ENCODE measurements at regions not wholly inside any gene's neighbourhood (a gene's known extent, or its start where the extent isn't known, plus 50 kb on each side); places are given as distances from the start of the nearest gene placed in this dataset.

GRCh38 chr2:60301726-60302125, 251.7 kb downstream of the BCL11A start:
- no peak for DNase-seq (ENCODE audit: extremely low spot score)
- POLR2A ChIA-PET, result no interaction called here
- TF ChIP-seq ELF4 (IDR thresholded peaks at IDR 0.05), result no peak
- TF ChIP-seq BHLHE40 (IDR thresholded peaks at IDR 0.05; ENCODE audit: borderline replicate concordance), result no peak
- no peak for TF ChIP-seq PKNOX1 (IDR thresholded peaks at IDR 0.05)
- TF ChIP-seq HDGF (IDR thresholded peaks at IDR 0.05; ENCODE audit: borderline replicate concordance), result no peak
- no peak for TF ChIP-seq LEF1 (IDR thresholded peaks at IDR 0.05; ENCODE audit: borderline replicate concordance)
- no peak for TF ChIP-seq SUZ12 (IDR thresholded peaks at IDR 0.05)
- TF ChIP-seq NFRKB (IDR thresholded peaks at IDR 0.05), result no peak
- TF ChIP-seq TARDBP (IDR thresholded peaks at IDR 0.05), result no peak
- no peak for TF ChIP-seq ZNF384 (IDR thresholded peaks at IDR 0.05)
- TF ChIP-seq FOXA1 (IDR thresholded peaks at IDR 0.05), result no peak
- no peak for TF ChIP-seq FOXM1 (IDR thresholded peaks at IDR 0.05; ENCODE audit: borderline replicate concordance)
- TF ChIP-seq SP1 (IDR thresholded peaks at IDR 0.05), result no peak
- TF ChIP-seq FOXK2 (IDR thresholded peaks at IDR 0.05), result no peak
- TF ChIP-seq ARNT (IDR thresholded peaks at IDR 0.05), result no peak
- CTCF ChIA-PET, result interaction anchor here (0.6 kb wide), 1 partner anchor 47 kb away, joined by 3 read pairs; no protein-coding TSS in a partner anchor

GRCh38 chr2:60299179-60299578, 254.3 kb downstream of the BCL11A start:
- CTCF ChIA-PET, result interaction anchor here (0.6 kb wide), 1 partner anchor 32 kb away, joined by 3 read pairs; no protein-coding TSS in a partner anchor

GRCh38 chr2:60298006-60298696, 255.3 kb downstream of the BCL11A start:
- CTCF ChIA-PET, result no interaction called here
- POLR2A ChIA-PET, result no interaction called here
- DNase-seq (ENCODE audit: extremely low spot score), result no peak
- TF ChIP-seq ELF4 (IDR thresholded peaks at IDR 0.05) (no peak), SUZ12 (IDR thresholded peaks at IDR 0.05) (no peak), HDGF (IDR thresholded peaks at IDR 0.05; ENCODE audit: borderline replicate concordance) (no peak)

More at GRCh38 chr2:60299179-60299578, 254.3 kb downstream of the BCL11A start:
- DNase-seq (ENCODE audit: extremely low spot score), result no peak
- POLR2A ChIA-PET, result no interaction called here
- TF ChIP-seq TARDBP (IDR thresholded peaks at IDR 0.05) (no peak), NFRKB (IDR thresholded peaks at IDR 0.05) (no peak), PKNOX1 (IDR thresholded peaks at IDR 0.05) (no peak), LEF1 (IDR thresholded peaks at IDR 0.05; ENCODE audit: borderline replicate concordance) (no peak), FOXK2 (IDR thresholded peaks at IDR 0.05) (no peak), ELF4 (IDR thresholded peaks at IDR 0.05) (no peak), FOXA1 (IDR thresholded peaks at IDR 0.05) (no peak), FOXM1 (IDR thresholded peaks at IDR 0.05; ENCODE audit: borderline replicate concordance) (no peak), ARNT (IDR thresholded peaks at IDR 0.05) (no peak), HDGF (IDR thresholded peaks at IDR 0.05; ENCODE audit: borderline replicate concordance) (no peak), CTBP1 (IDR thresholded peaks at IDR 0.05; ENCODE audit: borderline replicate concordance) (no peak), SUZ12 (IDR thresholded peaks at IDR 0.05) (no peak), L3MBTL2 (conservative IDR thresholded peaks at IDR 0.05) (no peak), ZNF384 (IDR thresholded peaks at IDR 0.05) (no peak)

GRCh38 chr2:60297296-60298005, 256.0 kb downstream of the BCL11A start:
- DNase-seq (ENCODE audit: extremely low spot score), result no peak
- CTCF ChIA-PET, result no interaction called here
- TF ChIP-seq ARNT (IDR thresholded peaks at IDR 0.05) (no peak), CTBP1 (IDR thresholded peaks at IDR 0.05; ENCODE audit: borderline replicate concordance) (no peak), LEF1 (IDR thresholded peaks at IDR 0.05; ENCODE audit: borderline replicate concordance) (no peak), PKNOX1 (IDR thresholded peaks at IDR 0.05) (no peak), ELF4 (IDR thresholded peaks at IDR 0.05) (no peak), L3MBTL2 (conservative IDR thresholded peaks at IDR 0.05) (no peak), FOXK2 (IDR thresholded peaks at IDR 0.05) (no peak), BHLHE40 (IDR thresholded peaks at IDR 0.05; ENCODE audit: borderline replicate concordance) (no peak), SUZ12 (IDR thresholded peaks at IDR 0.05) (no peak), NFRKB (IDR thresholded peaks at IDR 0.05) (no peak), SP1 (IDR thresholded peaks at IDR 0.05) (no peak), TARDBP (IDR thresholded peaks at IDR 0.05) (no peak), FOXM1 (IDR thresholded peaks at IDR 0.05; ENCODE audit: borderline replicate concordance) (no peak), HDGF (IDR thresholded peaks at IDR 0.05; ENCODE audit: borderline replicate concordance) (no peak), FOXA1 (IDR thresholded peaks at IDR 0.05) (no peak), ZNF384 (IDR thresholded peaks at IDR 0.05) (no peak)
- POLR2A ChIA-PET, result no interaction called here

GRCh38 chr2:60296219-60296955, 257.1 kb downstream of the BCL11A start:
- ChIA-PET POLR2A (no interaction called here), CTCF (no interaction called here)
- DNase-seq (ENCODE audit: extremely low spot score), result no peak
- no peak for TF ChIP-seq FOXM1 (IDR thresholded peaks at IDR 0.05; ENCODE audit: borderline replicate concordance)
- TF ChIP-seq SP1 (IDR thresholded peaks at IDR 0.05), result no peak
- no peak for TF ChIP-seq FOXK2 (IDR thresholded peaks at IDR 0.05)
- no peak for TF ChIP-seq BHLHE40 (IDR thresholded peaks at IDR 0.05; ENCODE audit: borderline replicate concordance)
- no peak for TF ChIP-seq TARDBP (IDR thresholded peaks at IDR 0.05)
- TF ChIP-seq SUZ12 (IDR thresholded peaks at IDR 0.05), result no peak
- TF ChIP-seq ELF4 (IDR thresholded peaks at IDR 0.05), result no peak

Data from HEK293T (cell line).